IMR-90 (cell line): ENCODE measurements at regions not wholly inside any gene's neighbourhood (a gene's known extent, or its start where the extent isn't known, plus 50 kb on each side); places are given as distances from the start of the nearest gene placed in this dataset.

Source experiments
- ATAC-seq: fragments of 200-7000 bp; cut with Tn5 transposase; 2 replicates; pipeline ENCODE4 v1.9.1; 2020; ENCODE audit warnings: low read depth, mild to moderate bottlenecking, moderate library complexity
- BruUV-seq: library from RNA; stranded (reverse); fragments of 400-500 nt; replicated peaks from 2 replicates; lab custom pipeline; 2021; lab: Mats Ljungman, UMichigan
- CTCF ChIA-PET: fragments of 300-600 bp; formaldehyde crosslinking; extraction: SDS; loops from one replicate; lab custom pipeline; 2021; ENCODE audit warnings: antibody characterized with exemption; lab: Yijun Ruan, JAX
- POLR2A ChIA-PET: fragments of 300-600 bp; sonication (Branson Sonifier 250); formaldehyde crosslinking; loops from one replicate; lab custom pipeline; 2022; ENCODE audit warnings: antibody characterized with exemption; ENCODE audit not compliant: unreplicated experiment; lab: Charles Lee
- DNase-seq: peaks from one replicate; pipeline ENCODE4 v3.0.0; 2013
- H2AFZ ChIP-seq: replicated peaks from 2 replicates; pipeline ENCODE3; 2013; ENCODE audit warnings: low read length, mild to moderate bottlenecking; ENCODE audit not compliant: poor library complexity
- H2AK5ac ChIP-seq: 2 replicates; pipeline ENCODE4 v1.6.1; 2013; ENCODE audit warnings: low read depth, low read length, inconsistent platforms
- H2AK9ac ChIP-seq: replicated peaks from 2 replicates; pipeline ENCODE3; 2013; ENCODE audit warnings: mild to moderate bottlenecking, low read depth, low read length, moderate library complexity; ENCODE audit not compliant: poor library complexity
- H2BK120ac ChIP-seq: 2 replicates; pipeline ENCODE4 v1.6.1; 2013; ENCODE audit warnings: low read depth, low read length, inconsistent platforms
- H2BK15ac ChIP-seq: 3 replicates; pipeline ENCODE4 v1.6.1; 2013; ENCODE audit warnings: low read depth, low read length, inconsistent platforms
- H2BK20ac ChIP-seq: 2 replicates; pipeline ENCODE4 v1.6.1; 2013; ENCODE audit warnings: low read depth, mild to moderate bottlenecking, inconsistent platforms, low read length, moderate library complexity
- H2BK5ac ChIP-seq: 2 replicates; pipeline ENCODE4 v1.6.1; 2013; ENCODE audit warnings: mild to moderate bottlenecking, low read depth, low read length, inconsistent platforms; ENCODE audit not compliant: poor library complexity, severe bottlenecking
- H3K14ac ChIP-seq: replicated peaks from 2 replicates; pipeline ENCODE4 v1.6.1; 2013; ENCODE audit warnings: low read depth, low read length, inconsistent platforms
- H3K18ac ChIP-seq: 2 replicates; pipeline ENCODE4 v1.6.1; 2013; ENCODE audit warnings: low read depth, low read length, control low read depth
- H3K23ac ChIP-seq: 2 replicates; pipeline ENCODE4 v1.6.1; 2013; ENCODE audit warnings: low read depth, low read length, inconsistent platforms
- H3K27ac ChIP-seq: 2 replicates; pipeline ENCODE4 v1.5.1; 2013; ENCODE audit warnings: mild to moderate bottlenecking, control low read depth, low read length; ENCODE audit not compliant: insufficient read depth
- H3K27me3 ChIP-seq: 2 replicates; pipeline ENCODE4 v1.6.1; 2013; ENCODE audit warnings: low read length; ENCODE audit not compliant: control insufficient read depth, insufficient read depth
- H3K36me3 ChIP-seq: 2 replicates; pipeline ENCODE4 v1.6.1; 2013; ENCODE audit warnings: low read length, mixed read lengths; ENCODE audit not compliant: control insufficient read depth, insufficient read depth
- H3K4ac ChIP-seq: 2 replicates; pipeline ENCODE4 v1.6.1; 2013; ENCODE audit warnings: low read depth, low read length, inconsistent platforms
- H3K4me1 ChIP-seq: 2 replicates; pipeline ENCODE4 v1.6.1; 2013; ENCODE audit warnings: low read length, mixed read lengths; ENCODE audit not compliant: control insufficient read depth, insufficient read depth
- H3K4me2 ChIP-seq: 2 replicates; pipeline ENCODE4 v1.6.1; 2013; ENCODE audit warnings: low read depth, mild to moderate bottlenecking, control low read depth, low read length, moderate library complexity
- H3K4me3 ChIP-seq: 2 replicates; pipeline ENCODE4 v1.5.1; 2013; ENCODE audit warnings: low read depth, mild to moderate bottlenecking, control low read depth, low read length, moderate library complexity; ENCODE audit not compliant: insufficient read depth
- H3K56ac ChIP-seq: 2 replicates; pipeline ENCODE4 v1.6.1; 2013; ENCODE audit warnings: low read length, inconsistent platforms; ENCODE audit not compliant: insufficient read depth; ENCODE audit errors: extremely low read depth
- H3K79me1 ChIP-seq, 2 experiments: 2 replicates each; pipeline ENCODE4 v1.6.1; 2013; ENCODE audit warnings: low read length in 2 of 2, inconsistent platforms in 1 of 2, low read depth in 1 of 2
- H3K9ac ChIP-seq: 2 replicates; pipeline ENCODE4 v1.6.1; 2013; ENCODE audit warnings: low read depth, low read length, control low read depth
- H3K9me1 ChIP-seq: 2 replicates; pipeline ENCODE4 v1.6.1; 2013; ENCODE audit warnings: low read length, inconsistent platforms; ENCODE audit not compliant: insufficient read depth
- H3K9me3 ChIP-seq: 2 replicates; pipeline ENCODE4 v1.6.1; 2013; ENCODE audit warnings: low read length; ENCODE audit not compliant: control insufficient read depth, insufficient read depth
- H4K20me1 ChIP-seq: 2 replicates; pipeline ENCODE4 v1.6.1; 2013; ENCODE audit warnings: low read length, inconsistent platforms; ENCODE audit not compliant: insufficient read depth
- H4K5ac ChIP-seq: 2 replicates; pipeline ENCODE4 v1.6.1; 2013; ENCODE audit warnings: mild to moderate bottlenecking, low read depth, low read length, control low read depth
- H4K8ac ChIP-seq, 2 experiments: 2 replicates each; pipeline ENCODE4 v1.6.1; 2013; ENCODE audit warnings: low read depth in 2 of 2, low read length in 2 of 2, control low read depth in 1 of 2, inconsistent platforms in 1 of 2
- H4K91ac ChIP-seq: 2 replicates; pipeline ENCODE4 v1.6.1; 2013; ENCODE audit warnings: low read depth, low read length, inconsistent platforms; ENCODE audit not compliant: insufficient read depth
- BHLHE40 ChIP-seq: fragments of 150-350 bp; IDR thresholded peaks from 2 replicates; pipeline ENCODE4 v1.6.1; 2016; ENCODE audit warnings: mild to moderate bottlenecking, low read depth, low read length
- CEBPB ChIP-seq: IDR thresholded peaks from 2 replicates; pipeline ENCODE4 v1.6.1; 2012; ENCODE audit warnings: low read depth, low read length, improper control_type of control experiment
- CHD1 ChIP-seq: IDR thresholded peaks from 2 replicates; pipeline ENCODE4 v1.6.1; 2012; ENCODE audit warnings: low read depth, low read length, improper control_type of control experiment
- FOS ChIP-seq: fragments of 150-350 bp; IDR thresholded peaks from 2 replicates; pipeline ENCODE4 v1.6.1; 2016; ENCODE audit warnings: low read depth, low read length
- MAFK ChIP-seq: IDR thresholded peaks from 2 replicates; pipeline ENCODE4 v1.6.1; 2012; ENCODE audit warnings: low read depth, low read length, improper control_type of control experiment
- MAZ ChIP-seq: IDR thresholded peaks from 2 replicates; pipeline ENCODE4 v1.6.1; 2012; ENCODE audit warnings: low read depth, mild to moderate bottlenecking, low read length, improper control_type of control experiment, moderate library complexity, borderline replicate concordance
- MXI1 ChIP-seq: IDR thresholded peaks from 2 replicates; pipeline ENCODE4 v1.6.1; 2012; ENCODE audit warnings: low read depth, mild to moderate bottlenecking, low read length, moderate library complexity, borderline replicate concordance
- NFE2L2 ChIP-seq: fragments of 150-350 bp; IDR thresholded peaks from 2 replicates; pipeline ENCODE4 v1.6.1; 2016; ENCODE audit warnings: low read depth, mild to moderate bottlenecking, low read length
- POLR2A ChIP-seq: IDR thresholded peaks from 2 replicates; pipeline ENCODE4 v1.6.1; 2012; ENCODE audit warnings: mild to moderate bottlenecking, low read depth, low read length
- RAD21 ChIP-seq: IDR thresholded peaks from 2 replicates; pipeline ENCODE4 v1.6.1; 2012; ENCODE audit warnings: low read length, improper control_type of control experiment
- RCOR1 ChIP-seq: IDR thresholded peaks from 2 replicates; pipeline ENCODE4 v1.6.1; 2012; ENCODE audit warnings: mild to moderate bottlenecking, low read length, improper control_type of control experiment; ENCODE audit not compliant: insufficient replicate concordance
- RFX5 ChIP-seq: IDR thresholded peaks from 2 replicates; pipeline ENCODE4 v1.8.0; 2012; ENCODE audit warnings: low read depth, mild to moderate bottlenecking, low read length, moderate library complexity
- SMC3 ChIP-seq: fragments of 150-350 bp; IDR thresholded peaks from 2 replicates; pipeline ENCODE4 v1.6.1; 2016; ENCODE audit warnings: low read depth, mild to moderate bottlenecking, antibody characterized with exemption, low read length, moderate library complexity
- WGBS, 2 experiments: methylation state at CpG; one replicate each; pipeline versions ENCODE4 v1.1.5 to v1.1.7; 2013; ENCODE audit warnings: missing lambda C conversion rate in 2 of 2; ENCODE audit not compliant: insufficient read length in 1 of 2; ENCODE audit errors: extremely low coverage in 2 of 2; 5-methylcytosine and 5-hydroxymethylcytosine counted together
- dilution Hi-C: fragments of 300-500 bp; cut with HindIII; formaldehyde crosslinking; loops from one replicate; pipeline ENCODE4 v1.14.3; 2018; ENCODE audit warnings: low sequenced_read_pairs; ENCODE audit not compliant: unreplicated experiment
- in situ Hi-C: fragments of 300-500 bp; cut with MboI; formaldehyde crosslinking; loops from 3 replicates; pipeline ENCODE4 v1.14.3; 2019; ENCODE audit warnings: low sequenced_read_pairs, inconsistent platforms, mixed read lengths
- intact Hi-C: fragments of 100-400 bp; cut with micrococcal nuclease; formaldehyde crosslinking; loops from 2 replicates; pipeline ENCODE4 v1.10.0; 2022
- TF ChIP-seq, protein P1 (sequence below): fragments of 150-350 bp; IDR thresholded peaks from 2 replicates; pipeline ENCODE4 v1.6.1; 2017; ENCODE audit warnings: mild to moderate bottlenecking, antibody characterized with exemption, low read length, low read depth
- TF ChIP-seq, protein P2 (sequence below): fragments of 150-350 bp; IDR thresholded peaks from 2 replicates; pipeline ENCODE4 v1.6.1; 2016; ENCODE audit warnings: low read depth, mild to moderate bottlenecking, low read length, moderate library complexity, borderline replicate concordance
- TF ChIP-seq, protein P3 (sequence below): conservative IDR thresholded peaks from 2 replicates; pipeline ENCODE4 v1.5.1; 2012; ENCODE audit warnings: mild to moderate bottlenecking, low read depth, low read length, improper control_type of control experiment

DNA sequence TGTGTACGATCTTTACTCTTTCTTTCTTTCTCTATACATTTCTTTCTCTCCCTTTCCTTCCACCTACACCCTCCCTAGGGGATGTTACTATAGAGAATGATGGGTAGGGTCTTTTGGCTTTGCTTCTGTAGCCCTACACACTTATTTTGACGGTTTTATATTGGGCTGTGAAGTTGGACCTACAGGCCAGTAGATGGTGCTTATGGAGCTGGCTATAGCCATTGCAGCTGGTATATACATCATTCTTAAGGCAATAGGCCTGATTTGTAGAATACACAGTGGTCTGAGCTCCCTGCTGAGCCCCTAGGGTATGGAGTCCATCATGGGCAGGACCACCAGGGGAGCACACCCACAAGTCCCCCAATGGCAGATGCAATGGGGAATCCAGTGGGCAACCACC is 1869.7 kb downstream of the STIM2 start:
- H2AFZ ChIP-seq = no peak overlapping the region
- H3K56ac ChIP-seq = no peak overlapping the region
- no peaks in the 10 kb centered on the region for H3K9me1 ChIP-seq
- no peak overlapping the region for H3K23ac ChIP-seq
- H2AK5ac ChIP-seq = no peak overlapping the region
- H3K36me3 ChIP-seq = no peaks in the 10 kb centered on the region
- H3K79me1 ChIP-seq = no peaks in the 10 kb centered on the region
- H2BK120ac ChIP-seq = no peak overlapping the region
- H2BK15ac ChIP-seq = no peak overlapping the region
- H3K27ac ChIP-seq = no peak overlapping the region
- no peak overlapping the region for H4K91ac ChIP-seq
- TF ChIP-seq CEBPB = no peak
- TF ChIP-seq MAFK = no peak
- TF ChIP-seq, protein P1, sequence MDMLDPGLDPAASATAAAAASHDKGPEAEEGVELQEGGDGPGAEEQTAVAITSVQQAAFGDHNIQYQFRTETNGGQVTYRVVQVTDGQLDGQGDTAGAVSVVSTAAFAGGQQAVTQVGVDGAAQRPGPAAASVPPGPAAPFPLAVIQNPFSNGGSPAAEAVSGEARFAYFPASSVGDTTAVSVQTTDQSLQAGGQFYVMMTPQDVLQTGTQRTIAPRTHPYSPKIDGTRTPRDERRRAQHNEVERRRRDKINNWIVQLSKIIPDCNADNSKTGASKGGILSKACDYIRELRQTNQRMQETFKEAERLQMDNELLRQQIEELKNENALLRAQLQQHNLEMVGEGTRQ = no peak
- no peak for TF ChIP-seq RCOR1
- TF ChIP-seq SMC3 = no peak
- TF ChIP-seq RFX5 = no peak
- TF ChIP-seq NFE2L2 = no peak
- no peak for TF ChIP-seq RAD21
- no peak for TF ChIP-seq POLR2A
- no peak for TF ChIP-seq MAZ
- no peak for TF ChIP-seq CHD1
- TF ChIP-seq MXI1 = no peak
- no peak for TF ChIP-seq FOS
- TF ChIP-seq, protein P2, sequence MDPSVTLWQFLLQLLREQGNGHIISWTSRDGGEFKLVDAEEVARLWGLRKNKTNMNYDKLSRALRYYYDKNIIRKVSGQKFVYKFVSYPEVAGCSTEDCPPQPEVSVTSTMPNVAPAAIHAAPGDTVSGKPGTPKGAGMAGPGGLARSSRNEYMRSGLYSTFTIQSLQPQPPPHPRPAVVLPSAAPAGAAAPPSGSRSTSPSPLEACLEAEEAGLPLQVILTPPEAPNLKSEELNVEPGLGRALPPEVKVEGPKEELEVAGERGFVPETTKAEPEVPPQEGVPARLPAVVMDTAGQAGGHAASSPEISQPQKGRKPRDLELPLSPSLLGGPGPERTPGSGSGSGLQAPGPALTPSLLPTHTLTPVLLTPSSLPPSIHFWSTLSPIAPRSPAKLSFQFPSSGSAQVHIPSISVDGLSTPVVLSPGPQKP = no peak
- TF ChIP-seq BHLHE40 = no peak
- TF ChIP-seq, protein P3, sequence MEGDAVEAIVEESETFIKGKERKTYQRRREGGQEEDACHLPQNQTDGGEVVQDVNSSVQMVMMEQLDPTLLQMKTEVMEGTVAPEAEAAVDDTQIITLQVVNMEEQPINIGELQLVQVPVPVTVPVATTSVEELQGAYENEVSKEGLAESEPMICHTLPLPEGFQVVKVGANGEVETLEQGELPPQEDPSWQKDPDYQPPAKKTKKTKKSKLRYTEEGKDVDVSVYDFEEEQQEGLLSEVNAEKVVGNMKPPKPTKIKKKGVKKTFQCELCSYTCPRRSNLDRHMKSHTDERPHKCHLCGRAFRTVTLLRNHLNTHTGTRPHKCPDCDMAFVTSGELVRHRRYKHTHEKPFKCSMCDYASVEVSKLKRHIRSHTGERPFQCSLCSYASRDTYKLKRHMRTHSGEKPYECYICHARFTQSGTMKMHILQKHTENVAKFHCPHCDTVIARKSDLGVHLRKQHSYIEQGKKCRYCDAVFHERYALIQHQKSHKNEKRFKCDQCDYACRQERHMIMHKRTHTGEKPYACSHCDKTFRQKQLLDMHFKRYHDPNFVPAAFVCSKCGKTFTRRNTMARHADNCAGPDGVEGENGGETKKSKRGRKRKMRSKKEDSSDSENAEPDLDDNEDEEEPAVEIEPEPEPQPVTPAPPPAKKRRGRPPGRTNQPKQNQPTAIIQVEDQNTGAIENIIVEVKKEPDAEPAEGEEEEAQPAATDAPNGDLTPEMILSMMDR = no peak
- no peaks in the 10 kb centered on the region for H3K27me3 ChIP-seq
- no peak for DNase-seq
- dilution Hi-C loops = no loop called here
- no peak overlapping the region for H2AK9ac ChIP-seq
- no peak overlapping the region for H4K8ac ChIP-seq
- in situ Hi-C loops = no loop called here
- no peaks in the 10 kb centered on the region for H3K4me1 ChIP-seq
- H3K9ac ChIP-seq = no peak overlapping the region
- no TSS peak for BruUV-seq
- H3K14ac ChIP-seq = no peak overlapping the region
- no peak overlapping the region for H2BK20ac ChIP-seq
- H3K4ac ChIP-seq = no peak overlapping the region
- WGBS, 2 experiments = no CpG with 5 or more reads among the region's 2 CpGs
- no peaks in the 10 kb centered on the region for H3K9me3 ChIP-seq
- no peaks in the 10 kb centered on the region for H4K20me1 ChIP-seq
- ATAC-seq = no peak
- intact Hi-C loops = no loop called here
- ChIA-PET CTCF (no interaction called here), POLR2A (no interaction called here)
- no peak overlapping the region for H3K4me3 ChIP-seq
- no peak overlapping the region for H4K5ac ChIP-seq
- no peak overlapping the region for H3K18ac ChIP-seq
- no peak overlapping the region for H3K4me2 ChIP-seq
- no peak overlapping the region for H2BK5ac ChIP-seq
